HepG2 (cell line): ENCODE measurements at regions not wholly inside any gene's neighbourhood (a gene's known extent, or its start where the extent isn't known, plus 50 kb on each side); places are given as distances from the start of the nearest gene placed in this dataset.
"Not testable (repeated sequence)": the region's sequence is repeated elsewhere in the genome, so short reads cannot be mapped to it uniquely, and the experiment has no call there.

Source experiments
- ATAC-seq: fragments of 200-7000 bp; cut with Tn5 transposase; 3 replicates; pipeline ENCODE4 v1.9.1; 2020; ENCODE audit warnings: mild to moderate bottlenecking, moderate library complexity
- BruUV-seq: library from RNA; stranded (reverse); fragments of 400-500 nt; replicated peaks from 2 replicates; lab custom pipeline; 2021; lab: Mats Ljungman, UMichigan
- CTCF ChIA-PET: fragments of 300-600 bp; formaldehyde crosslinking; extraction: SDS; loops from one replicate; lab custom pipeline; 2021; ENCODE audit warnings: low total read pairs, inconsistent platforms, low intra/inter-chr PET ratio; lab: Yijun Ruan, JAX
- POLR2A ChIA-PET: fragments of 350-600 bp; sonication (Branson Sonifier 250); formaldehyde crosslinking; loops from one replicate; lab custom pipeline; 2020; ENCODE audit warnings: antibody characterized with exemption, inconsistent platforms; lab: Yijun Ruan, JAX
- DNase-seq: peaks from one replicate; pipeline ENCODE4 v3.0.0-alpha.2; 2015; ENCODE audit warnings: low spot score
- FAIRE-seq: peaks from 3 replicates; lab custom pipeline; 2011; peaks lifted over from hg19 to GRCh38; lab: Jason Lieb, UNC
- H2AFZ ChIP-seq: one replicate; pipeline ENCODE4 v1.6.1; 2011; ENCODE audit warnings: low read length, inconsistent platforms
- H3K27ac ChIP-seq: fragments of 300-600 bp; 3 replicates; pipeline ENCODE4 v1.8.0; 2011; ENCODE audit warnings: mixed run types, mild to moderate bottlenecking, mixed read lengths, low read length, inconsistent platforms; ENCODE audit not compliant: insufficient read depth; ENCODE audit errors: extremely low read length
- H3K27me3 ChIP-seq, 2 experiments: fragments of 200-600 bp in 1 of 2; 2 replicates in 1 of 2; 3 replicates in 1 of 2; pipeline versions ENCODE4 v1.6.0 to v1.8.0; 2011; ENCODE audit warnings: low read length in 2 of 2, mild to moderate bottlenecking in 2 of 2, moderate library complexity in 2 of 2, inconsistent platforms in 1 of 2; ENCODE audit not compliant: insufficient read depth in 2 of 2, control insufficient read depth in 1 of 2
- H3K36me3 ChIP-seq, 2 experiments: fragments of 200-600 bp in 1 of 2; replicated peaks in 1 of 2; 2 replicates in 1 of 2; 3 replicates in 1 of 2; pipeline versions ENCODE4 v1.5.1 to v1.8.0; 2011; ENCODE audit warnings: low read length in 2 of 2, inconsistent platforms in 1 of 2; ENCODE audit not compliant: insufficient read depth in 2 of 2, control insufficient read depth in 1 of 2
- H3K4me1 ChIP-seq: 2 replicates; pipeline ENCODE4 v1.5.1; 2012; ENCODE audit warnings: low read length, inconsistent platforms; ENCODE audit not compliant: insufficient read depth
- H3K4me2 ChIP-seq: 2 replicates; pipeline ENCODE4 v1.6.0; 2011; ENCODE audit warnings: low read depth, low read length, inconsistent platforms
- H3K4me3 ChIP-seq, 3 experiments: fragments of 200-600 bp in 1 of 3; sonication (generic), shearing (Covaris generic) in 1 of 3; replicated peaks in 1 of 3; 2 replicates each; pipeline ENCODE4 v1.5.1; 2011 to 2016; ENCODE audit warnings: low read length in 3 of 3, inconsistent platforms in 2 of 3, low read depth in 2 of 3, mild to moderate bottlenecking in 2 of 3, control low read depth in 1 of 3, mixed read lengths in 1 of 3; ENCODE audit not compliant: insufficient read depth in 1 of 3
- H3K79me2 ChIP-seq: one replicate; pipeline ENCODE4 v1.6.1; 2011; ENCODE audit warnings: low read length, inconsistent platforms; ENCODE audit not compliant: insufficient read depth
- H3K9ac ChIP-seq: 2 replicates; pipeline ENCODE4 v1.6.0; 2011; ENCODE audit warnings: mild to moderate bottlenecking, low read depth, low read length, inconsistent platforms; ENCODE audit not compliant: insufficient read depth
- H3K9me3 ChIP-seq: 2 replicates; pipeline ENCODE4 v1.5.1; 2012; ENCODE audit warnings: mild to moderate bottlenecking, low read length
- H4K20me1 ChIP-seq: 2 replicates; pipeline ENCODE4 v1.6.0; 2011; ENCODE audit warnings: inconsistent platforms, mild to moderate bottlenecking, low read length, moderate library complexity; ENCODE audit not compliant: insufficient read depth
- NCOR1 ChIP-seq: fragments of 200-600 bp; sonication (generic); IDR thresholded peaks from 2 replicates; pipeline ENCODE4 v1.7.0; 2017; ENCODE audit warnings: antibody characterized with exemption, low read length, borderline replicate concordance
- SUZ12 ChIP-seq: fragments of 150-350 bp; IDR thresholded peaks from 2 replicates; pipeline ENCODE4 v1.6.1; 2014; ENCODE audit warnings: low read depth, low read length
- ZNF235 ChIP-seq: sonication (generic); formaldehyde crosslinking; IDR thresholded peaks from 2 replicates; pipeline ENCODE4 v1.8.1; 2023; ENCODE audit warnings: mild to moderate bottlenecking, missing genetic modification reagents, borderline replicate concordance
- ZNF746 ChIP-seq: sonication (generic); formaldehyde crosslinking; IDR thresholded peaks from 2 replicates; pipeline ENCODE4 v1.8.0; 2022; ENCODE audit warnings: mild to moderate bottlenecking, missing genetic modification reagents
- WGBS: methylation state at CpG from one replicate; pipeline ENCODE4 v1.1.6; 2017; ENCODE audit warnings: low lambda C conversion rate; 5-methylcytosine and 5-hydroxymethylcytosine counted together
- in situ Hi-C: cut with HindIII; loops from 2 replicates; pipeline ENCODE4 v1.10.0; 2017; ENCODE audit warnings: low pct_unique_long_range_greater_than_20kb; ENCODE audit not compliant: extremely low pct_ligation_motif_present
- intact Hi-C: fragments of 100-400 bp; cut with micrococcal nuclease; formaldehyde crosslinking; loops from one replicate; pipeline ENCODE4 v1.10.0; 2022; ENCODE audit not compliant: unreplicated experiment

DNA sequence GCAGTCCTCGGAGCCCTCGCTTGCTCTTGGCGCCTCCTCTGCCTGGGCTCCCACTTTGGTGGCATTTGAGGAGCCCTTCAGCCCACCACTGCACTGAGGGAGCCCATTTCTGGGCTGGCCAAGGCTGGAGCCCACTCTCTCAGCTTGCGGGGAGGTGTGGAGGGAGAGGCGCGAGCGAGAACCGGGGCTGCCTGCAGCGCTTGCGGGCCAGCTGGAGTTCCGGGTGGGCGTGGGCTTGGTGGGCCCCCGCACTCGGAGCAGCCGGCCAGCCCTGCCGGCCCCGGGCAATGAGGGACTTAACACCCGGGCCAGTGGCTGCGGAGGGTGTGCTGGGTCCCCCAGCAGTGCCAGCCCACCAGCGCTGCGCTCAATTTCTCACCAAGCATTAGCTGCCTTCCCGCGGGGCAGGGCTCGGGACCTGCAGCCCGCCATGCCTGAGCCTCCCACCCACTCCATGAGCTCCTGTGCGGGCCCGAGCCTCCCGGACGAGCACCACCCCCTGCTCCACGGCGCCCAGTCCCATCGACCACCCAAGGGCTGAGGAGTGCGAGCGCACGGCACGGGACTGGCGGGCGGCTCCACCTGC, 81.4 kb upstream of the CDH9 start:
- POLR2A ChIA-PET, H3K79me2 ChIP-seq, ATAC-seq, CTCF ChIA-PET, H3K9me3 ChIP-seq, H3K4me2 ChIP-seq, H2AFZ ChIP-seq, H3K36me3 ChIP-seq, H3K27ac ChIP-seq, DNase-seq, H3K4me3 ChIP-seq, H3K9ac ChIP-seq, in situ Hi-C loops, H4K20me1 ChIP-seq, H3K27me3 ChIP-seq, FAIRE-seq, BruUV-seq: not testable (repeated sequence)
- intact Hi-C loops: loop anchor here (5.0 kb wide), 1 partner anchor 892 kb away; no protein-coding TSS in a partner anchor
- peaks cover 12% of the 10 kb centered on the region; the same call in 1 of the 2 replicates for H3K4me1 ChIP-seq
- WGBS: 100% methylated on average over 3 of the region's 38 CpGs

- no peak overlapping the region for H3K4me2 ChIP-seq
- in situ Hi-C loops: no loop called here
- TF ChIP-seq NCOR1: no peak
- TF ChIP-seq SUZ12: no peak
- no peak for TF ChIP-seq ZNF746 (CRISPR knock-in tag)
- no peak for TF ChIP-seq ZNF235 (CRISPR knock-in tag)
- WGBS: 23% methylated on average over 2 of the region's 2 CpGs
- no peaks in the 10 kb centered on the region for H3K36me3 ChIP-seq
- no peaks in the 10 kb centered on the region for H3K4me1 ChIP-seq
- ChIA-PET POLR2A (no interaction called here), CTCF (no interaction called here)
- no peak overlapping the region for H3K9ac ChIP-seq
- H3K4me3 ChIP-seq: no peak overlapping the region
- no TSS peak for BruUV-seq
- DNase-seq (no peak), ATAC-seq (no peak), FAIRE-seq (no peak)
- no peaks in the 10 kb centered on the region for H4K20me1 ChIP-seq
- no peak overlapping the region for H3K27ac ChIP-seq
- no peaks in the 10 kb centered on the region for H3K79me2 ChIP-seq
- no peak overlapping the region for H2AFZ ChIP-seq
- intact Hi-C loops: no loop called here
- H3K9me3 ChIP-seq: no peaks in the 10 kb centered on the region
- H3K27me3 ChIP-seq: no peaks in the 10 kb centered on the region
Observed at GRCh38 chr5:27103486-27103885, 65.1 kb upstream of the CDH9 start.

- in situ Hi-C loops, FAIRE-seq, H3K36me3 ChIP-seq, H3K27me3 ChIP-seq, BruUV-seq, H3K4me2 ChIP-seq, H4K20me1 ChIP-seq, H3K79me2 ChIP-seq, ATAC-seq, H3K9me3 ChIP-seq, DNase-seq, H3K4me3 ChIP-seq, intact Hi-C loops, H3K4me1 ChIP-seq, CTCF ChIA-PET, H3K27ac ChIP-seq, H2AFZ ChIP-seq, POLR2A ChIA-PET, H3K9ac ChIP-seq: not testable (repeated sequence)
- 67% methylated on average over 13 of the region's 16 CpGs for WGBS
Observed at GRCh38 chr5:27095761-27096160, 57.4 kb upstream of the CDH9 start.
